ENCODE measurements at regions not wholly inside any gene's neighbourhood (a gene's known extent, or its start where the extent isn't known, plus 50 kb on each side); places are given as distances from the start of the nearest gene placed in this dataset.
"Not testable (repeated sequence)": the region's sequence is repeated elsewhere in the genome, so short reads cannot be mapped to it uniquely, and the experiment has no call there.

DNA sequence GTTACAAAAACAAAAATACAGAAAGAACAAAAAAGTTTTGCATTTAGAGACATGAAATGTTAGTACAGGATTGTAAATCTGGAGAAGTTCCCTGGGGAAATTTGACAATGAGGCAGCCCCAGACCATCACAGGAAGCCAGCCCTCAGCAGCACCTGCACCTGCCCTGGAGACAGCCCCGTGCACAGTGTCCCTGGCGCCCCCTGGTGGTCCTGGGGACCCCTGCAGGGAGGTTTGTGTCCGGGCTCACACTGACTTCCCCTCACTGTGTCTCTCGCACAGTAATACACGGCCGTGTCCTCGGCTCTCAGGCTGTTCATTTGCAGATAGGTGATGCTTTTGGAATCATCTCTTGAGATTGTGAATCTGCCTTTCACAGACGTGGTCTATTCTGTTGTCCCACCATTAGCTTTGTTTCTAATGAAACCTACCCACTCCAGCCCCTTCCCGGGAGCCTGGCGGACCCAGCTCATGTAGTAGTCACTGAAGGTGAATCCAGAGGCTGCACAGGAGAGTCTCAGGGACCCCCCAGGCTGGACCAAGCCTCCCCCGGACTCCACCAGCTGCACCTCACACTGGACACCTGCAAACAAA lies 1248.6 kb downstream of the TMEM121 start:
- H3K9me3 Mint-ChIP-seq; H3K36me3 Mint-ChIP-seq (ENCODE audit: low read depth); H3K27me3 Mint-ChIP-seq; POLR2A ChIA-PET; H3K27ac Mint-ChIP-seq; intact Hi-C loops (cut with micrococcal nuclease); H3K4me3 Mint-ChIP-seq: not testable (repeated sequence)
- CTCF ChIA-PET: interaction anchor here (0.7 to 3.5 kb wide), 8 partner anchors 9 to 112 kb away, joined by 3 to 20 read pairs (median 4); no protein-coding TSS in a partner anchor
- peak; percentile 91 for DNase-seq
- ATAC-seq: peak; percentile 74
- TF ChIP-seq, protein P1, sequence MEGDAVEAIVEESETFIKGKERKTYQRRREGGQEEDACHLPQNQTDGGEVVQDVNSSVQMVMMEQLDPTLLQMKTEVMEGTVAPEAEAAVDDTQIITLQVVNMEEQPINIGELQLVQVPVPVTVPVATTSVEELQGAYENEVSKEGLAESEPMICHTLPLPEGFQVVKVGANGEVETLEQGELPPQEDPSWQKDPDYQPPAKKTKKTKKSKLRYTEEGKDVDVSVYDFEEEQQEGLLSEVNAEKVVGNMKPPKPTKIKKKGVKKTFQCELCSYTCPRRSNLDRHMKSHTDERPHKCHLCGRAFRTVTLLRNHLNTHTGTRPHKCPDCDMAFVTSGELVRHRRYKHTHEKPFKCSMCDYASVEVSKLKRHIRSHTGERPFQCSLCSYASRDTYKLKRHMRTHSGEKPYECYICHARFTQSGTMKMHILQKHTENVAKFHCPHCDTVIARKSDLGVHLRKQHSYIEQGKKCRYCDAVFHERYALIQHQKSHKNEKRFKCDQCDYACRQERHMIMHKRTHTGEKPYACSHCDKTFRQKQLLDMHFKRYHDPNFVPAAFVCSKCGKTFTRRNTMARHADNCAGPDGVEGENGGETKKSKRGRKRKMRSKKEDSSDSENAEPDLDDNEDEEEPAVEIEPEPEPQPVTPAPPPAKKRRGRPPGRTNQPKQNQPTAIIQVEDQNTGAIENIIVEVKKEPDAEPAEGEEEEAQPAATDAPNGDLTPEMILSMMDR (IDR thresholded peaks at IDR 0.05): peak; percentile 86
- peaks cover 22% of the 10 kb centered on the region for H3K4me1 Mint-ChIP-seq (ENCODE audit: low read depth)

DNA sequence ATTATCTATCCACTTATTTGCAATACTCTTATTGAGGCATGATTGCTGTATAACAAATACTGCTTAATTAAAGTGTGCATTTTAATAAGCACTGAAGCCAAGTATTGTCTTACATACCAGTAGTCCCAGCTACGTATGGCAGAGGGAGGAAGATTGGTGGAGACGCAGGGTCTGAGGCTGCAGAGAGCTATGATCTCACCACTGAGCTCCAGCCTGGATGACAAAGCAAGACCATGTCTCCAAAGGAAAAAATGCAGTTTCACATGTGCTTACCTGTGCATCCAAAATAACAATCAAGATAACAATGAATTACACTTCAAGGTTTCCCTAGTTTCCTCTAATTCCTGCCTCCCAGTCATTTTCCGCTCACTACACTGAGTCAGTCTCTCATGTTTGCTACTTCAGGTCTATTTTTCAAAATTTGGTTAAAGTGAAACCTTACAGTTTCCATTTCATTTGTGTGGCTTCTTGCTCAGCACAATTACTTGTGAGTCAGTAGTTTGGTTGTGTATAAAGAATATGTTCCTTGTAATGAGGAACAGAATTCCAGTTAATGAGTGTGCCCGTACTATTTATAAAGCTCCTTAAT lies 1250.1 kb downstream of the TMEM121 start:
- no peaks in the 10 kb centered on the region for H3K27me3 Mint-ChIP-seq
- DNase-seq: no peak
- no peak for ATAC-seq
- ChIA-PET CTCF (interaction anchor here (1.0 to 3.5 kb wide), 11 partner anchors 11 to 114 kb away, joined by 3 to 20 read pairs (median 5); no protein-coding TSS in a partner anchor), POLR2A (no interaction called here)
- no peak overlapping the region for H3K4me3 Mint-ChIP-seq
- H3K27ac Mint-ChIP-seq: no peak overlapping the region
- H3K9me3 Mint-ChIP-seq: peaks cover 6% of the 10 kb centered on the region
- intact Hi-C loops (cut with micrococcal nuclease): no loop called here
- TF ChIP-seq, protein P1 (IDR thresholded peaks at IDR 0.05): no peak
- no peaks in the 10 kb centered on the region for H3K36me3 Mint-ChIP-seq (ENCODE audit: low read depth)
- H3K4me1 Mint-ChIP-seq (ENCODE audit: low read depth): peaks cover 17% of the 10 kb centered on the region

DNA sequence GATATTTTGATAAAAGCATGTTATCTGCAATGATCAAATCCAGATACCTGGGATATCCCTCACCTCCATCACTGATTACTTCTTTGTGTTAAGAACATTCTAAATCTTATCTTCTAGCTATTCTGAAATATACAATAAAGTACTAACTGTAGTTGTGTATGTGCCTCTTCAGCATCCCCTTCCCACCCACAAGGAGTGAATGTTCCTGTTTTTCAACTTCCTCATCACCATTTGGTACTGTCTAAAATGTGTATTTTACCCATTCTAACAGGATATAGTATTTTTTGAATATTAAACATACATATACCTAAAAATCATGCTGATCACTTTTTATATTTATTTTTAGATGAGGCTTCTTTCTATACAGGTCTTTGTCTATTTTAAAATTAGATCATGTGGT lies 1252.6 kb downstream of the TMEM121 start:
- Mint-ChIP-seq H3K9me3 (peaks cover 6% of the 10 kb centered on the region), H3K36me3 (ENCODE audit: low read depth) (no peaks in the 10 kb centered on the region), H3K4me3 (no peak overlapping the region), H3K4me1 (ENCODE audit: low read depth) (peaks cover 17% of the 10 kb centered on the region), H3K27ac (no peak overlapping the region), H3K27me3 (no peaks in the 10 kb centered on the region)
- ChIA-PET POLR2A (no interaction called here), CTCF (interaction anchor here (0.8 to 3.3 kb wide), 3 partner anchors 11 to 362 kb away, joined by 3 to 17 read pairs (median 3); no protein-coding TSS in a partner anchor)
- no peak for DNase-seq
- no peak for ATAC-seq
- intact Hi-C loops (cut with micrococcal nuclease): no loop called here
- TF ChIP-seq, protein P1 (IDR thresholded peaks at IDR 0.05): no peak

DNA sequence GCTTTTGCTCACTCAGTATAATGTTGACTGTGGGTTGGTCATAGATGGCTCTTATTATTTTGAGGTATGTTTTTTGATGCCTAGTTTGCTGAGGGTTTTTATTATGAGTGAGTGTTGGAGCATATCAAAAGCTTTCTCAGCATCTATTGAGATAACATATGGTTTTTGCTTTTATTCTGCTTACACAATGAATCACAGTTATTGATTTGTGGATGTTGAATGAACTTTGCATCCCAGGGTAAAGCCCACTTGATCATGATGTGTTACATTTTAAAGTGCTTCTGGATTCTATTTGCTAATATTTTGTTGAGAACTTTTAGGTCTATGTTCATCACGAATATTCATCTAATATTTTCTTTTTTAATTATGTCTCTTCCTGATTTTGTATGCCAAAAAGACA lies 1260.3 kb downstream of the TMEM121 start:
- no peaks in the 10 kb centered on the region for H3K36me3 Mint-ChIP-seq (ENCODE audit: low read depth)
- ATAC-seq (no peak), DNase-seq (no peak)
- H3K27ac Mint-ChIP-seq: no peak overlapping the region
- H3K4me3 Mint-ChIP-seq: no peak overlapping the region
- CTCF ChIA-PET: interaction anchor here (2.6 kb wide), 1 partner anchor 87 kb away, joined by 9 read pairs; no protein-coding TSS in a partner anchor
- POLR2A ChIA-PET: no interaction called here
- H3K27me3 Mint-ChIP-seq: peaks cover 4% of the 10 kb centered on the region
- H3K9me3 Mint-ChIP-seq: no peaks in the 10 kb centered on the region
- intact Hi-C loops (cut with micrococcal nuclease): no loop called here
- peaks cover 8% of the 10 kb centered on the region for H3K4me1 Mint-ChIP-seq (ENCODE audit: low read depth)
- TF ChIP-seq, protein P1 (IDR thresholded peaks at IDR 0.05): no peak

DNA sequence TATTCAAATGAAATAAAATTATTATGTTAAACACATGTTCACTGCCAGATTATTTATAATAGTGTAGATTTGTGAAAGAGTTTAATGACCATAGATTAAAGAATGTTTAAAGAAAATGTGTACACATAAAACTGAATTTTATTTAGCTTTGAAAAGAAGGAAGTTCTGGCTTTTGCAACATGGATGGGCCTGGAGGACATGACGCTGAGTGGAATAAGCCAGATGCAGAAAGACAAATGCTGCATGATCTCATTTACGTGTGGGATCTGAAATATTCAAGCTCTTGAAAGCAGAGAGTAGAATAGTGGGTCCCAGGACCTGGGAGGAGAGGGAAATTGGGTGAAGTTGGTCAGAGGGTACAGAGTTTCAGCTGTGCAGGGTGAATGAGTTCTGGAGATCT lies 1261.2 kb downstream of the TMEM121 start:
- intact Hi-C loops (cut with micrococcal nuclease): no loop called here
- H3K27ac Mint-ChIP-seq: no peak overlapping the region
- H3K9me3 Mint-ChIP-seq: no peaks in the 10 kb centered on the region
- TF ChIP-seq, protein P1 (IDR thresholded peaks at IDR 0.05): no peak
- ATAC-seq (no peak), DNase-seq (no peak)
- peaks cover 8% of the 10 kb centered on the region for H3K4me1 Mint-ChIP-seq (ENCODE audit: low read depth)
- no peak overlapping the region for H3K4me3 Mint-ChIP-seq
- H3K27me3 Mint-ChIP-seq: peaks cover 4% of the 10 kb centered on the region
- ChIA-PET POLR2A (no interaction called here), CTCF (interaction anchor here (0.9 to 7.4 kb wide), 4 partner anchors 10 to 86 kb away, joined by 3 to 67 read pairs (median 6); no protein-coding TSS in a partner anchor)
- no peaks in the 10 kb centered on the region for H3K36me3 Mint-ChIP-seq (ENCODE audit: low read depth)
